H1 (cell line): ENCODE measurements at regions not wholly inside any gene's neighbourhood (a gene's known extent, or its start where the extent isn't known, plus 50 kb on each side); places are given as distances from the start of the nearest gene placed in this dataset.
A peak's percentile ranks its signal among the peaks of the same experiment; 100 is the strongest.

Experiments used
- CTCF ChIA-PET: fragments of 300-600 bp; sonication (Branson Sonifier 250); formaldehyde crosslinking; loops from one replicate; lab custom pipeline; 2021; ENCODE audit not compliant: partially characterized antibody; lab: Charles Lee
- POLR2A ChIA-PET: fragments of 300-600 bp; sonication (Branson Sonifier 250); formaldehyde crosslinking; loops from one replicate; lab custom pipeline; 2021; ENCODE audit warnings: inconsistent platforms; ENCODE audit not compliant: partially characterized antibody; lab: Charles Lee
- DNase-seq, 2 experiments: peaks; one replicate each; pipeline versions ENCODE4 v3.0.0 to v3.0.0-alpha.2; 2010 to 2022; ENCODE audit warnings: low spot score in 2 of 2, low read depth in 1 of 2, mixed read lengths in 1 of 2
- FAIRE-seq: peaks from 2 replicates; lab custom pipeline; 2011; peaks lifted over from hg19 to GRCh38; lab: Jason Lieb, UNC
- H2AFZ ChIP-seq: 2 replicates; pipeline ENCODE4 v1.8.1; 2012; ENCODE audit warnings: low read length, inconsistent platforms
- H2AK5ac ChIP-seq: 2 replicates; pipeline ENCODE4 v1.6.1; 2013; ENCODE audit warnings: low read depth, low read length
- H2BK120ac ChIP-seq: replicated peaks from 2 replicates; pipeline ENCODE3; 2013; ENCODE audit warnings: low read depth, low read length, inconsistent platforms
- H2BK12ac ChIP-seq: 2 replicates; pipeline ENCODE4 v1.6.1; 2013; ENCODE audit warnings: low read depth, low read length
- H2BK15ac ChIP-seq: 2 replicates; pipeline ENCODE4 v1.6.1; 2013; ENCODE audit warnings: low read length
- H2BK20ac ChIP-seq: 2 replicates; pipeline ENCODE4 v1.6.1; 2013; ENCODE audit warnings: low read length
- H2BK5ac ChIP-seq: 2 replicates; pipeline ENCODE4 v1.6.1; 2013; ENCODE audit warnings: low read depth, low read length
- H3K14ac ChIP-seq: 2 replicates; pipeline ENCODE4 v1.6.1; 2013; ENCODE audit warnings: inconsistent platforms; ENCODE audit not compliant: insufficient read length
- H3K18ac ChIP-seq: 2 replicates; pipeline ENCODE4 v1.6.1; 2013; ENCODE audit warnings: low read length; ENCODE audit errors: extremely low read depth
- H3K23ac ChIP-seq: 2 replicates; pipeline ENCODE4 v1.6.1; 2013; ENCODE audit warnings: inconsistent platforms; ENCODE audit not compliant: insufficient read length
- H3K23me2 ChIP-seq: 2 replicates; pipeline ENCODE4 v1.6.1; 2013; ENCODE audit warnings: low read depth, low read length
- H3K27ac ChIP-seq: 2 replicates; pipeline ENCODE4 v1.6.1; 2011; ENCODE audit warnings: low read depth, low read length, inconsistent platforms
- H3K27me3 ChIP-seq, 4 experiments: replicated peaks in 1 of 4; 1 replicate in 1 of 4; 2 replicates in 3 of 4; pipeline versions ENCODE4 v1.6.1 to v1.8.1; 2011 to 2013; ENCODE audit warnings: low read length in 3 of 4, mild to moderate bottlenecking in 3 of 4, inconsistent platforms in 2 of 4, mixed read lengths in 2 of 4, moderate library complexity in 1 of 4; ENCODE audit not compliant: control insufficient read depth in 3 of 4, insufficient read depth in 3 of 4; ENCODE audit errors: extremely low read depth in 1 of 4
- H3K36me3 ChIP-seq, 4 experiments: 2 replicates each; pipeline versions ENCODE4 v1.6.1 to v1.8.1; 2011 to 2013; ENCODE audit warnings: mild to moderate bottlenecking in 4 of 4, low read length in 3 of 4, moderate library complexity in 2 of 4, control low read depth in 1 of 4, inconsistent platforms in 1 of 4; ENCODE audit not compliant: insufficient read depth in 4 of 4, control insufficient read depth in 2 of 4
- H3K4ac ChIP-seq: replicated peaks from 2 replicates; pipeline ENCODE3; 2013; ENCODE audit warnings: low read length, low read depth, mixed read lengths, inconsistent platforms; ENCODE audit not compliant: insufficient read length
- H3K4me1 ChIP-seq, 4 experiments: replicated peaks in 1 of 4; 1 replicate in 1 of 4; 2 replicates in 3 of 4; pipeline versions ENCODE4 v1.6.1 to v1.8.1; 2011 to 2013; ENCODE audit warnings: low read length in 3 of 4, inconsistent platforms in 2 of 4, mixed read lengths in 1 of 4; ENCODE audit not compliant: insufficient read depth in 4 of 4, control insufficient read depth in 3 of 4
- H3K4me2 ChIP-seq, 2 experiments: 2 replicates each; pipeline versions ENCODE4 v1.6.1 to v1.8.1; 2011 to 2013; ENCODE audit warnings: low read depth in 2 of 2, low read length in 2 of 2, control low read depth in 1 of 2, inconsistent platforms in 1 of 2, mild to moderate bottlenecking in 1 of 2; ENCODE audit not compliant: insufficient read depth in 1 of 2
- H3K4me3 ChIP-seq, 4 experiments: fragments of 200-600, 300-600 bp in 1 of 4; sonication (generic), shearing (Covaris generic), sonication (Bioruptor Twin) in 1 of 4; 2 replicates each; pipeline versions ENCODE4 v1.5.1 to v1.8.1; 2011 to 2016; ENCODE audit warnings: low read length in 4 of 4, low read depth in 3 of 4, control low read depth in 2 of 4, inconsistent platforms in 2 of 4, mild to moderate bottlenecking in 2 of 4, mixed read lengths in 1 of 4, moderate library complexity in 1 of 4; ENCODE audit not compliant: insufficient read depth in 2 of 4; ENCODE audit errors: extremely low read depth in 1 of 4
- H3K56ac ChIP-seq: replicated peaks from 2 replicates; pipeline ENCODE3; 2013; ENCODE audit warnings: low read depth, mild to moderate bottlenecking, mixed read lengths, low read length, inconsistent platforms; ENCODE audit not compliant: insufficient read length
- H3K79me1 ChIP-seq: 2 replicates; pipeline ENCODE4 v1.6.1; 2013; ENCODE audit warnings: low read depth, low read length, control low read depth
- H3K79me2 ChIP-seq, 2 experiments: 2 replicates each; pipeline versions ENCODE4 v1.6.1 to v1.8.1; 2012 to 2013; ENCODE audit warnings: low read length in 2 of 2, mild to moderate bottlenecking in 2 of 2, inconsistent platforms in 1 of 2; ENCODE audit not compliant: insufficient read depth in 2 of 2, control insufficient read depth in 1 of 2
- H3K9ac ChIP-seq, 4 experiments: replicated peaks in 1 of 4; 1 replicate in 1 of 4; 2 replicates in 3 of 4; pipeline versions ENCODE4 v1.6.1 to v1.8.1; 2011 to 2013; ENCODE audit warnings: low read depth in 3 of 4, low read length in 3 of 4, control low read depth in 2 of 4, mild to moderate bottlenecking in 2 of 4, moderate library complexity in 2 of 4, inconsistent platforms in 1 of 4; ENCODE audit errors: extremely low read depth in 1 of 4
- H3K9me3 ChIP-seq, 2 experiments: 2 replicates each; pipeline versions ENCODE4 v1.6.1 to v1.8.1; 2012 to 2013; ENCODE audit warnings: mild to moderate bottlenecking in 2 of 2, moderate library complexity in 2 of 2, control low read depth in 1 of 2, inconsistent platforms in 1 of 2, low read depth in 1 of 2, low read length in 1 of 2, mixed read lengths in 1 of 2; ENCODE audit not compliant: insufficient read depth in 2 of 2
- H4K20me1 ChIP-seq, 2 experiments: replicated peaks in 1 of 2; 2 replicates each; pipeline versions ENCODE3 to v1.8.1; 2011 to 2013; ENCODE audit warnings: inconsistent platforms in 2 of 2, low read length in 2 of 2, mild to moderate bottlenecking in 1 of 2; ENCODE audit not compliant: insufficient read depth in 2 of 2, control insufficient read depth in 1 of 2
- H4K5ac ChIP-seq: 2 replicates; pipeline ENCODE4 v1.6.1; 2013; ENCODE audit warnings: low read length, low read depth, mixed read lengths, inconsistent platforms; ENCODE audit not compliant: insufficient read length
- H4K8ac ChIP-seq: 2 replicates; pipeline ENCODE4 v1.8.0; 2013; ENCODE audit warnings: mild to moderate bottlenecking, moderate library complexity, low read length, inconsistent platforms; ENCODE audit not compliant: insufficient read depth; ENCODE audit errors: extremely low read depth
- H4K91ac ChIP-seq: replicated peaks from 2 replicates; pipeline ENCODE3; 2013; ENCODE audit warnings: low read length, mixed read lengths, inconsistent platforms; ENCODE audit not compliant: insufficient read length
- BACH1 ChIP-seq: IDR thresholded peaks from 2 replicates; pipeline ENCODE4 v1.6.1; 2012; ENCODE audit warnings: low read length, improper control_type of control experiment
- CHD1 ChIP-seq: IDR thresholded peaks from 2 replicates; pipeline ENCODE4 v1.6.1; 2012; ENCODE audit warnings: low read depth, low read length, improper control_type of control experiment
- EP300 ChIP-seq, 2 experiments: IDR thresholded peaks; 1 replicate in 1 of 2; 2 replicates in 1 of 2; pipeline ENCODE4 v1.6.1; 2011 to 2012; ENCODE audit warnings: low read depth in 2 of 2, low read length in 2 of 2, mild to moderate bottlenecking in 2 of 2, borderline replicate concordance in 1 of 2, inconsistent platforms in 1 of 2, moderate library complexity in 1 of 2
- EZH2 ChIP-seq: fragments of 200-600 bp; sonication (generic); IDR thresholded peaks from 2 replicates; pipeline ENCODE4 v1.7.1; 2012; ENCODE audit warnings: low read depth, mild to moderate bottlenecking, moderate library complexity, low read length, inconsistent platforms; ENCODE audit not compliant: severe bottlenecking
- HDAC2 ChIP-seq, 2 experiments: fragments of 300-600 bp in 1 of 2; sonication (generic) in 1 of 2; IDR thresholded peaks; 2 replicates each; pipeline ENCODE4 v1.6.1; 2011 to 2012; ENCODE audit warnings: low read depth in 2 of 2, low read length in 2 of 2, mild to moderate bottlenecking in 2 of 2, moderate library complexity in 2 of 2, borderline replicate concordance in 1 of 2, inconsistent platforms in 1 of 2
- WGBS, 2 experiments: shearing (Covaris generic) in 1 of 2; methylation state at CpG; one replicate each; pipeline versions ENCODE4 v1.1.6 to v1.1.7; 2013 to 2015; ENCODE audit warnings: low lambda C conversion rate in 2 of 2, mixed read lengths in 2 of 2, inconsistent platforms in 1 of 2, low coverage in 1 of 2, missing lambda C conversion rate in 1 of 2; ENCODE audit not compliant: insufficient replicate concordance in 2 of 2, insufficient coverage in 1 of 2, insufficient read length in 1 of 2; ENCODE audit errors: extremely low coverage in 1 of 2, missing lambda C conversion rate in 1 of 2; 5-methylcytosine and 5-hydroxymethylcytosine counted together
- TF ChIP-seq, protein P1 (sequence below), 3 experiments: IDR thresholded peaks; 1 replicate in 2 of 3; 2 replicates in 1 of 3; pipeline versions ENCODE4 v1.5.1 to v1.6.1; 2011; ENCODE audit warnings: low read length in 3 of 3, mild to moderate bottlenecking in 3 of 3, inconsistent platforms in 2 of 3, low read depth in 1 of 3, moderate library complexity in 1 of 3; ENCODE audit not compliant: insufficient read depth in 1 of 3; ENCODE audit errors: control extremely low read depth in 1 of 3
- TF ChIP-seq, protein P2 (sequence below): IDR thresholded peaks from 2 replicates; pipeline ENCODE4 v1.6.1; 2011; ENCODE audit warnings: low read depth, mild to moderate bottlenecking, low read length; ENCODE audit not compliant: insufficient read depth
- TF ChIP-seq, protein P3 (sequence below): IDR thresholded peaks from 2 replicates; pipeline ENCODE4 v1.6.1; 2012; ENCODE audit warnings: low read length, inconsistent platforms

DNA sequence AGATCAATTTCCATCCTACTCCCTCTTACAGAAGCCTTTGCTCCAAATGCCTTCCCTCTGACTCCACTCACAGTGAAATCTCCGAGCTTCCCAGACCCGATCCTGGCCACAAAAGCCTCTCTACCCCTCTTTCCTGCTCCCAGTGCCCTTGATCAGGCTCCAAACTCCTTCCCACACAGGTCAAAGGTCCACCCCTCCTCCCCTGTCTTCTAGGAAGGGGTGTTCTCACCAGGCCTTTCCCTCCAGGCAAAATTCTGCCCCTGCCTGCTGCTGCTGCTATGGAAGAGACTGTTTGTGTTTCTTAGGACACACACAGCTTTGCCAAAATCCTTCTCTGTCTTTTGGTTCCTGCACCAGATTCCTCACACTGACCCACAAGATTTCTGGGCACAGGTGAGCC, 85.8 kb upstream of the ALDH1A1 start:
- Histone ChIP-seq H3K9ac (no peak overlapping the region), H3K18ac (no peak overlapping the region), H3K4me1 (peaks cover 0 to 2% (median 1%) of the 10 kb centered on the region in 4 experiments; a peak in 1 of 7 replicates), H3K4me2 (no peak overlapping the region), H4K91ac (no peak overlapping the region), H3K27me3 (no peaks in the 10 kb centered on the region), H3K27ac (no peak overlapping the region), H4K5ac (no peak overlapping the region), H3K79me2 (no peaks in the 10 kb centered on the region), H3K9me3 (no peaks in the 10 kb centered on the region), H3K79me1 (no peaks in the 10 kb centered on the region), H2BK15ac (no peak overlapping the region), H3K56ac (no peak overlapping the region), H3K4me3 (no peak overlapping the region), H2BK20ac (no peak overlapping the region), H2BK120ac (no peak overlapping the region), H4K20me1 (no peaks in the 10 kb centered on the region), H3K36me3 (no peaks in the 10 kb centered on the region), H2AFZ (peak overlapping the region; percentile 86), H3K14ac (no peak overlapping the region), H4K8ac (no peak overlapping the region), H3K23ac (no peak overlapping the region), H3K23me2 (no peaks in the 10 kb centered on the region), H2BK5ac (no peak overlapping the region), H2BK12ac (no peak overlapping the region), H2AK5ac (no peak overlapping the region), H3K4ac (no peak overlapping the region)
- DNase-seq (no peak), FAIRE-seq (no peak)
- POLR2A ChIA-PET, result interaction anchor here (1.5 kb wide), 1 partner anchor 12 kb away, joined by 5 read pairs; no protein-coding TSS in a partner anchor
- CTCF ChIA-PET, result interaction anchor here (0.8 to 3.7 kb wide), 4 partner anchors 17 to 44 kb away, joined by 3 to 17 read pairs (median 3); no protein-coding TSS in a partner anchor
- WGBS, 2 experiments, result 88% methylated on average over 2 of the region's 2 CpGs; no CpG with 5 or more reads in 1 of the 2 experiments
- TF ChIP-seq, protein P1, sequence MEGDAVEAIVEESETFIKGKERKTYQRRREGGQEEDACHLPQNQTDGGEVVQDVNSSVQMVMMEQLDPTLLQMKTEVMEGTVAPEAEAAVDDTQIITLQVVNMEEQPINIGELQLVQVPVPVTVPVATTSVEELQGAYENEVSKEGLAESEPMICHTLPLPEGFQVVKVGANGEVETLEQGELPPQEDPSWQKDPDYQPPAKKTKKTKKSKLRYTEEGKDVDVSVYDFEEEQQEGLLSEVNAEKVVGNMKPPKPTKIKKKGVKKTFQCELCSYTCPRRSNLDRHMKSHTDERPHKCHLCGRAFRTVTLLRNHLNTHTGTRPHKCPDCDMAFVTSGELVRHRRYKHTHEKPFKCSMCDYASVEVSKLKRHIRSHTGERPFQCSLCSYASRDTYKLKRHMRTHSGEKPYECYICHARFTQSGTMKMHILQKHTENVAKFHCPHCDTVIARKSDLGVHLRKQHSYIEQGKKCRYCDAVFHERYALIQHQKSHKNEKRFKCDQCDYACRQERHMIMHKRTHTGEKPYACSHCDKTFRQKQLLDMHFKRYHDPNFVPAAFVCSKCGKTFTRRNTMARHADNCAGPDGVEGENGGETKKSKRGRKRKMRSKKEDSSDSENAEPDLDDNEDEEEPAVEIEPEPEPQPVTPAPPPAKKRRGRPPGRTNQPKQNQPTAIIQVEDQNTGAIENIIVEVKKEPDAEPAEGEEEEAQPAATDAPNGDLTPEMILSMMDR (IDR thresholded peaks at IDR 0.05; ENCODE audit: control extremely low read depth in 1 of 3, insufficient read depth in 1 of 3, low read depth in 1 of 3, low read length in 3 of 3), result no peak
- no peak for TF ChIP-seq EZH2
- TF ChIP-seq, protein P2, sequence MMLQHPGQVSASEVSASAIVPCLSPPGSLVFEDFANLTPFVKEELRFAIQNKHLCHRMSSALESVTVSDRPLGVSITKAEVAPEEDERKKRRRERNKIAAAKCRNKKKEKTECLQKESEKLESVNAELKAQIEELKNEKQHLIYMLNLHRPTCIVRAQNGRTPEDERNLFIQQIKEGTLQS, result no peak
- TF ChIP-seq BACH1, result no peak
- TF ChIP-seq HDAC2 (IDR thresholded peaks at IDR 0.05; ENCODE audit: borderline replicate concordance in 1 of 2, low read depth in 2 of 2, low read length in 2 of 2), result no peak
- TF ChIP-seq, protein P3, sequence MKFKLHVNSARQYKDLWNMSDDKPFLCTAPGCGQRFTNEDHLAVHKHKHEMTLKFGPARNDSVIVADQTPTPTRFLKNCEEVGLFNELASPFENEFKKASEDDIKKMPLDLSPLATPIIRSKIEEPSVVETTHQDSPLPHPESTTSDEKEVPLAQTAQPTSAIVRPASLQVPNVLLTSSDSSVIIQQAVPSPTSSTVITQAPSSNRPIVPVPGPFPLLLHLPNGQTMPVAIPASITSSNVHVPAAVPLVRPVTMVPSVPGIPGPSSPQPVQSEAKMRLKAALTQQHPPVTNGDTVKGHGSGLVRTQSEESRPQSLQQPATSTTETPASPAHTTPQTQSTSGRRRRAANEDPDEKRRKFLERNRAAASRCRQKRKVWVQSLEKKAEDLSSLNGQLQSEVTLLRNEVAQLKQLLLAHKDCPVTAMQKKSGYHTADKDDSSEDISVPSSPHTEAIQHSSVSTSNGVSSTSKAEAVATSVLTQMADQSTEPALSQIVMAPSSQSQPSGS, result no peak
- no peak for TF ChIP-seq CHD1
- TF ChIP-seq EP300 (IDR thresholded peaks at IDR 0.05; ENCODE audit: borderline replicate concordance in 1 of 2, low read depth in 2 of 2, low read length in 2 of 2), result no peak
